EH (cell line): ENCODE measurements at regions not wholly inside any gene's neighbourhood (a gene's known extent, or its start where the extent isn't known, plus 50 kb on each side); places are given as distances from the start of the nearest gene placed in this dataset.

Experiments
- DNase-seq: peaks from one replicate; pipeline ENCODE4 v3.0.0-alpha.2; 2015; ENCODE audit warnings: low read depth

DNA sequence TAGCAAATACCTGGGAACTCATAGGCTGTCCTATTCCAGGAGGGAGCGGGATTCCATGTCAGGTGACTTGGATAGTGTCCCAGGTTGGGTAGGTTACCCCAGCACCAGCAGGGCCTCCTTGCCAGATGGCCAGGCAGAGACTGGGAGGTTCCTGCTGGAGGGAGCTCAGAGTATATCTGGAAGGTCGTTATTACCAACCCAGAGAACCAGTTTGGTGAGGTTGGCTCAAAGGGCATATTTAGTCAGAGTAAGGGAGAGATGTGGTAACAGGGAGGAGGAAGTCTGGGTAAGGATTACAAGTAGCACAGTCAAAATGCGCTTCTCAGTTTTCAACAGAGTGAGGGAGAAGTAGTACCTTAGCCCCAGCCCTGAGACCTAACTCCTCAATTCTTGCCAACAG, 53.3 kb upstream of the LNX1 start:
- DNase-seq, result no peak
